Fibroblast of lung (primary cell): ENCODE measurements at regions not wholly inside any gene's neighbourhood (a gene's known extent, or its start where the extent isn't known, plus 50 kb on each side); places are given as distances from the start of the nearest gene placed in this dataset.

Experiments used
- DNase-seq, 2 donors: peaks; one replicate each; pipeline versions ENCODE4 v3.0.0 to v3.0.0-alpha.2; 2010; ENCODE audit warnings: low read depth in 2 of 2
- H2AFZ ChIP-seq: 2 replicates; pipeline ENCODE4 v1.5.1; 2012; ENCODE audit warnings: low read length, control low read depth, inconsistent platforms
- H3K27ac ChIP-seq: 2 replicates; pipeline ENCODE4 v1.5.1; 2011; ENCODE audit warnings: low read length, control low read depth; ENCODE audit not compliant: insufficient read depth
- H3K27me3 ChIP-seq: 2 replicates; pipeline ENCODE4 v1.5.1; 2011; ENCODE audit warnings: mild to moderate bottlenecking, low read length; ENCODE audit not compliant: control insufficient read depth, insufficient read depth
- H3K36me3 ChIP-seq: 2 replicates; pipeline ENCODE4 v1.5.1; 2011; ENCODE audit warnings: low read length; ENCODE audit not compliant: control insufficient read depth, insufficient read depth
- H3K4me1 ChIP-seq: 2 replicates; pipeline ENCODE4 v1.5.1; 2011; ENCODE audit warnings: low read length; ENCODE audit not compliant: control insufficient read depth, insufficient read depth; ENCODE audit errors: extremely low read depth
- H3K4me2 ChIP-seq: 2 replicates; pipeline ENCODE4 v1.5.1; 2011; ENCODE audit warnings: low read length, control low read depth; ENCODE audit not compliant: insufficient read depth; ENCODE audit errors: extremely low read depth
- H3K4me3 ChIP-seq, 4 experiments: fragments of 200-600 bp in 1 of 4; sonication (generic) in 1 of 4; replicated peaks in 1 of 4; 2 replicates each; pipeline ENCODE4 v1.5.1; 2011 to 2016; ENCODE audit warnings: low read length in 4 of 4, low read depth in 3 of 4, mild to moderate bottlenecking in 3 of 4, control low read depth in 2 of 4, inconsistent platforms in 1 of 4, mixed read lengths in 1 of 4; ENCODE audit not compliant: insufficient read depth in 1 of 4; ENCODE audit errors: control extremely low read depth in 1 of 4
- H3K79me2 ChIP-seq: 2 replicates; pipeline ENCODE4 v1.5.1; 2012; ENCODE audit warnings: mild to moderate bottlenecking, low read length, inconsistent platforms; ENCODE audit not compliant: control insufficient read depth, insufficient read depth
- H3K9ac ChIP-seq: 2 replicates; pipeline ENCODE4 v1.5.1; 2011; ENCODE audit warnings: mild to moderate bottlenecking, low read length, control low read depth; ENCODE audit not compliant: insufficient read depth
- H3K9me3 ChIP-seq: 2 replicates; pipeline ENCODE4 v1.5.1; 2012; ENCODE audit warnings: low read depth, low read length; ENCODE audit not compliant: control insufficient read depth, insufficient read depth
- H4K20me1 ChIP-seq: 2 replicates; pipeline ENCODE4 v1.5.1; 2011; ENCODE audit warnings: low read length; ENCODE audit not compliant: control insufficient read depth, insufficient read depth; ENCODE audit errors: extremely low read depth
- EZH2 ChIP-seq: IDR thresholded peaks from 2 replicates; pipeline ENCODE4 v1.5.1; 2012; ENCODE audit warnings: low read length, control low read depth, mild to moderate bottlenecking; ENCODE audit errors: missing control alignments
- TF ChIP-seq, protein P1 (sequence below), 2 donors: IDR thresholded peaks in 1 of 2; conservative IDR thresholded peaks in 1 of 2; 1 replicate in 1 of 2; 2 replicates in 1 of 2; pipeline ENCODE4 v1.5.1; 2011 to 2012; ENCODE audit warnings: low read length in 2 of 2, control low read depth in 1 of 2, inconsistent platforms in 1 of 2, low read depth in 1 of 2, mild to moderate bottlenecking in 1 of 2

- H3K4me3 ChIP-seq, result no peak overlapping the region
- H3K4me1 ChIP-seq, result no peaks in the 10 kb centered on the region
- no peak overlapping the region for H3K4me2 ChIP-seq
- no peaks in the 10 kb centered on the region for H4K20me1 ChIP-seq
- H3K79me2 ChIP-seq, result no peaks in the 10 kb centered on the region
- H3K27me3 ChIP-seq, result no peaks in the 10 kb centered on the region
- no peak for DNase-seq
- H3K9me3 ChIP-seq, result no peaks in the 10 kb centered on the region
- H3K9ac ChIP-seq, result no peak overlapping the region
- no peaks in the 10 kb centered on the region for H3K36me3 ChIP-seq
- no peak overlapping the region for H3K27ac ChIP-seq
- no peak overlapping the region for H2AFZ ChIP-seq
- TF ChIP-seq, protein P1, sequence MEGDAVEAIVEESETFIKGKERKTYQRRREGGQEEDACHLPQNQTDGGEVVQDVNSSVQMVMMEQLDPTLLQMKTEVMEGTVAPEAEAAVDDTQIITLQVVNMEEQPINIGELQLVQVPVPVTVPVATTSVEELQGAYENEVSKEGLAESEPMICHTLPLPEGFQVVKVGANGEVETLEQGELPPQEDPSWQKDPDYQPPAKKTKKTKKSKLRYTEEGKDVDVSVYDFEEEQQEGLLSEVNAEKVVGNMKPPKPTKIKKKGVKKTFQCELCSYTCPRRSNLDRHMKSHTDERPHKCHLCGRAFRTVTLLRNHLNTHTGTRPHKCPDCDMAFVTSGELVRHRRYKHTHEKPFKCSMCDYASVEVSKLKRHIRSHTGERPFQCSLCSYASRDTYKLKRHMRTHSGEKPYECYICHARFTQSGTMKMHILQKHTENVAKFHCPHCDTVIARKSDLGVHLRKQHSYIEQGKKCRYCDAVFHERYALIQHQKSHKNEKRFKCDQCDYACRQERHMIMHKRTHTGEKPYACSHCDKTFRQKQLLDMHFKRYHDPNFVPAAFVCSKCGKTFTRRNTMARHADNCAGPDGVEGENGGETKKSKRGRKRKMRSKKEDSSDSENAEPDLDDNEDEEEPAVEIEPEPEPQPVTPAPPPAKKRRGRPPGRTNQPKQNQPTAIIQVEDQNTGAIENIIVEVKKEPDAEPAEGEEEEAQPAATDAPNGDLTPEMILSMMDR (conservative IDR thresholded peaks at IDR 0.05 in 1 of 2, IDR thresholded peaks at IDR 0.05 in 1 of 2; ENCODE audit: low read depth in 1 of 2, low read length in 2 of 2), result no peak
- TF ChIP-seq EZH2, result no peak
Observed at GRCh38 chr6:101257163-101257562, 136.3 kb upstream of the GRIK2 start.

GRCh38 chr6:101259505-101259904 is 134.0 kb upstream of the GRIK2 start:
- no peaks in the 10 kb centered on the region for H3K4me1 ChIP-seq
- H3K79me2 ChIP-seq, result no peaks in the 10 kb centered on the region
- H3K27me3 ChIP-seq, result no peaks in the 10 kb centered on the region
- H3K4me2 ChIP-seq, result no peak overlapping the region
- DNase-seq, result no peak
- TF ChIP-seq, protein P1 (conservative IDR thresholded peaks at IDR 0.05 in 1 of 2, IDR thresholded peaks at IDR 0.05 in 1 of 2; ENCODE audit: low read depth in 1 of 2, low read length in 2 of 2), result no peak
- TF ChIP-seq EZH2, result no peak
- H3K36me3 ChIP-seq, result no peaks in the 10 kb centered on the region
- no peak overlapping the region for H2AFZ ChIP-seq
- H4K20me1 ChIP-seq, result no peaks in the 10 kb centered on the region
- H3K4me3 ChIP-seq, result no peak overlapping the region
- no peaks in the 10 kb centered on the region for H3K9me3 ChIP-seq
- no peak overlapping the region for H3K9ac ChIP-seq
- H3K27ac ChIP-seq, result no peak overlapping the region

- no peaks in the 10 kb centered on the region for H4K20me1 ChIP-seq
- H3K79me2 ChIP-seq, result no peaks in the 10 kb centered on the region
- DNase-seq, result no peak
- TF ChIP-seq EZH2, result no peak
- TF ChIP-seq, protein P1 (conservative IDR thresholded peaks at IDR 0.05 in 1 of 2, IDR thresholded peaks at IDR 0.05 in 1 of 2; ENCODE audit: low read depth in 1 of 2, low read length in 2 of 2), result no peak
- no peaks in the 10 kb centered on the region for H3K9me3 ChIP-seq
- no peaks in the 10 kb centered on the region for H3K4me1 ChIP-seq
- no peak overlapping the region for H3K4me3 ChIP-seq
- no peak overlapping the region for H2AFZ ChIP-seq
- H3K9ac ChIP-seq, result no peak overlapping the region
- H3K4me2 ChIP-seq, result no peak overlapping the region
- H3K36me3 ChIP-seq, result no peaks in the 10 kb centered on the region
- no peaks in the 10 kb centered on the region for H3K27me3 ChIP-seq
- H3K27ac ChIP-seq, result no peak overlapping the region
Observed at GRCh38 chr6:101263596-101263995, 129.9 kb upstream of the GRIK2 start.
